SK-N-SH (cell line): ENCODE measurements at regions not wholly inside any gene's neighbourhood (a gene's known extent, or its start where the extent isn't known, plus 50 kb on each side); places are given as distances from the start of the nearest gene placed in this dataset.

ENCODE experiments used
- CTCF ChIA-PET: fragments of 300-600, 350-600 bp; formaldehyde crosslinking; extraction: SDS; loops from one replicate; lab custom pipeline; 2021; lab: Yijun Ruan, JAX
- POLR2A ChIA-PET: fragments of 350-600 bp; sonication (Branson Sonifier 250); formaldehyde crosslinking; extraction: SDS; loops from one replicate; lab custom pipeline; 2020; ENCODE audit warnings: antibody characterized with exemption, inconsistent platforms; lab: Yijun Ruan, JAX
- DNase-seq: peaks from one replicate; pipeline ENCODE4 v3.0.0; 2012
- H2AFZ ChIP-seq: fragments of 200-600 bp; sonication (generic); 2 replicates; pipeline ENCODE4 v1.8.1; 2016; ENCODE audit warnings: antibody characterized with exemption, mild to moderate bottlenecking, low read depth
- H3F3A ChIP-seq: fragments of 200-600 bp; sonication (generic); replicated peaks from 2 replicates; pipeline ENCODE3; 2016; ENCODE audit warnings: antibody characterized with exemption, mild to moderate bottlenecking; ENCODE audit not compliant: insufficient read depth
- H3K27ac ChIP-seq, 2 experiments: fragments of 200-500 bp in 1 of 2; fragments of 200-600 bp in 1 of 2; sonication (Bioruptor generic) in 1 of 2; sonication (generic), shearing (Covaris generic) in 1 of 2; 2 replicates each; pipeline versions ENCODE4 v1.5.1 to v1.6.1; 2014 to 2016; ENCODE audit warnings: low read depth in 2 of 2, inconsistent platforms in 1 of 2, low read length in 1 of 2, mild to moderate bottlenecking in 1 of 2, mixed read lengths in 1 of 2
- H3K27me3 ChIP-seq: fragments of 200-600 bp; sonication (generic), shearing (Covaris generic); 2 replicates; pipeline ENCODE4 v1.6.1; 2016; ENCODE audit warnings: mixed run types; ENCODE audit not compliant: insufficient read depth
- H3K36me3 ChIP-seq, 2 experiments: fragments of 200-500 bp in 1 of 2; fragments of 200-600 bp in 1 of 2; sonication (Bioruptor generic) in 1 of 2; sonication (generic) in 1 of 2; replicated peaks in 1 of 2; 2 replicates each; pipeline versions ENCODE3 to v1.5.1; 2014 to 2016; ENCODE audit warnings: low read length in 1 of 2, mild to moderate bottlenecking in 1 of 2; ENCODE audit not compliant: insufficient read depth in 2 of 2, control insufficient read depth in 1 of 2
- H3K4me1 ChIP-seq, 2 experiments: fragments of 200-500 bp in 1 of 2; fragments of 200-600 bp in 1 of 2; sonication (Bioruptor generic) in 1 of 2; sonication (generic), shearing (Covaris generic) in 1 of 2; 2 replicates each; pipeline versions ENCODE4 v1.5.1 to v1.6.1; 2014 to 2016; ENCODE audit warnings: low read depth in 1 of 2, low read length in 1 of 2, mixed run types in 1 of 2; ENCODE audit not compliant: insufficient read depth in 2 of 2, control insufficient read depth in 1 of 2
- H3K4me2 ChIP-seq: fragments of 200-600 bp; sonication (generic), shearing (Covaris generic); 2 replicates; pipeline ENCODE4 v1.6.1; 2017; ENCODE audit warnings: mixed run types
- H3K4me3 ChIP-seq, 2 experiments: fragments of 200-500 bp in 1 of 2; fragments of 200-600 bp in 1 of 2; sonication (Bioruptor generic) in 1 of 2; sonication (generic), shearing (Covaris generic) in 1 of 2; 2 replicates each; pipeline versions ENCODE4 v1.5.1 to v1.8.1; 2014 to 2016; ENCODE audit warnings: low read depth in 2 of 2, inconsistent platforms in 1 of 2, low read length in 1 of 2, mild to moderate bottlenecking in 1 of 2, mixed read lengths in 1 of 2, moderate library complexity in 1 of 2
- H3K79me2 ChIP-seq: fragments of 200-600 bp; sonication (generic); 2 replicates; pipeline ENCODE4 v1.8.1; 2017; ENCODE audit warnings: mild to moderate bottlenecking; ENCODE audit not compliant: insufficient read depth
- H3K9ac ChIP-seq: fragments of 200-600 bp; sonication (generic); 2 replicates; pipeline ENCODE4 v1.6.1; 2017; ENCODE audit warnings: mixed run types
- H3K9me2 ChIP-seq: fragments of 200-600 bp; sonication (generic); 2 replicates; pipeline ENCODE4 v1.6.1; 2017; ENCODE audit warnings: mixed run types
- H3K9me3 ChIP-seq: fragments of 200-600 bp; sonication (generic); 2 replicates; pipeline ENCODE4 v1.6.1; 2017; ENCODE audit warnings: mixed run types, mild to moderate bottlenecking, moderate library complexity
- H4K20me1 ChIP-seq: fragments of 200-600 bp; sonication (generic); 2 replicates; pipeline ENCODE4 v1.6.1; 2017; ENCODE audit warnings: mild to moderate bottlenecking, mixed run types; ENCODE audit not compliant: insufficient read depth
- CHD2 ChIP-seq: fragments of 150-350 bp; IDR thresholded peaks from 2 replicates; pipeline ENCODE4 v1.6.1; 2018; ENCODE audit warnings: low read length; ENCODE audit not compliant: partially characterized antibody
- ELF1 ChIP-seq: IDR thresholded peaks from 2 replicates; pipeline ENCODE4 v1.4.0; 2012
- FOSL2 ChIP-seq: IDR thresholded peaks from 2 replicates; pipeline ENCODE4 v1.4.0; 2012; ENCODE audit warnings: low read depth, mild to moderate bottlenecking, moderate library complexity, borderline replicate concordance
- FOXJ3 ChIP-seq: sonication (generic); formaldehyde crosslinking; IDR thresholded peaks from 2 replicates; pipeline ENCODE4 v1.5.1; 2020; ENCODE audit warnings: mild to moderate bottlenecking, missing genetic modification reagents
- FOXM1 ChIP-seq: IDR thresholded peaks from 2 replicates; pipeline ENCODE4 v1.4.0; 2012; ENCODE audit warnings: low read depth, mild to moderate bottlenecking
- GATA2 ChIP-seq: sonication (generic); formaldehyde crosslinking; IDR thresholded peaks from 2 replicates; pipeline ENCODE4 v1.5.0; 2020; ENCODE audit warnings: mild to moderate bottlenecking, missing genetic modification reagents
- MEF2A ChIP-seq: IDR thresholded peaks from 2 replicates; pipeline ENCODE4 v1.4.0; 2012; ENCODE audit warnings: low read depth, borderline replicate concordance
- MXI1 ChIP-seq: IDR thresholded peaks from 2 replicates; pipeline ENCODE4 v1.6.1; 2012; ENCODE audit warnings: mild to moderate bottlenecking, low read depth, low read length, improper control_type of control experiment
- NRF1 ChIP-seq: IDR thresholded peaks from 2 replicates; pipeline ENCODE4 v1.6.1; 2012; ENCODE audit warnings: low read depth, mild to moderate bottlenecking, low read length
- POLR2AphosphoS5 ChIP-seq: IDR thresholded peaks from 2 replicates; pipeline ENCODE4 v1.6.1; 2012; ENCODE audit warnings: low read depth, low read length
- RAD21 ChIP-seq: IDR thresholded peaks from 2 replicates; pipeline ENCODE4 v1.6.1; 2012; ENCODE audit warnings: mild to moderate bottlenecking, low read length
- RCOR1 ChIP-seq: fragments of 150-350 bp; IDR thresholded peaks from 2 replicates; pipeline ENCODE4 v1.6.1; 2017; ENCODE audit warnings: antibody characterized with exemption, low read length
- RFX5 ChIP-seq: IDR thresholded peaks from 2 replicates; pipeline ENCODE4 v1.6.1; 2012; ENCODE audit warnings: mild to moderate bottlenecking, improper control_type of control experiment, low read length
- SIN3A ChIP-seq: IDR thresholded peaks from 2 replicates; pipeline ENCODE4 v1.6.1; 2012; ENCODE audit warnings: low read depth, mild to moderate bottlenecking, low read length, moderate library complexity, borderline replicate concordance
- SMC3 ChIP-seq: IDR thresholded peaks from 2 replicates; pipeline ENCODE4 v1.6.1; 2012; ENCODE audit warnings: low read depth, low read length, improper control_type of control experiment
- TCF12 ChIP-seq: IDR thresholded peaks from 2 replicates; pipeline ENCODE4 v1.4.0; 2012
- WGBS: methylation state at CpG from one replicate; pipeline ENCODE4 v1.1.6; 2017; ENCODE audit warnings: low lambda C conversion rate; 5-methylcytosine and 5-hydroxymethylcytosine counted together
- TF ChIP-seq, protein P1 (sequence below): fragments of 200-600 bp; sonication (generic); IDR thresholded peaks from 2 replicates; pipeline ENCODE4 v1.6.1; 2017; ENCODE audit warnings: antibody characterized with exemption, mild to moderate bottlenecking, moderate library complexity
- TF ChIP-seq, protein P2 (sequence below): IDR thresholded peaks from 2 replicates; pipeline ENCODE4 v1.4.0; 2012; ENCODE audit warnings: low read depth
- TF ChIP-seq, protein P3 (sequence below): IDR thresholded peaks from 2 replicates; pipeline ENCODE4 v1.4.0; 2012; ENCODE audit warnings: low read depth, borderline replicate concordance
- TF ChIP-seq, protein P4 (sequence below): fragments of 150-350 bp; IDR thresholded peaks from 2 replicates; pipeline ENCODE4 v1.6.1; 2016; ENCODE audit warnings: mild to moderate bottlenecking, low read depth, low read length
- TF ChIP-seq, protein P5 (sequence below): fragments of 150-350 bp; IDR thresholded peaks from 2 replicates; pipeline ENCODE4 v1.6.1; 2017; ENCODE audit warnings: antibody characterized with exemption, low read length, low read depth, borderline replicate concordance

DNA sequence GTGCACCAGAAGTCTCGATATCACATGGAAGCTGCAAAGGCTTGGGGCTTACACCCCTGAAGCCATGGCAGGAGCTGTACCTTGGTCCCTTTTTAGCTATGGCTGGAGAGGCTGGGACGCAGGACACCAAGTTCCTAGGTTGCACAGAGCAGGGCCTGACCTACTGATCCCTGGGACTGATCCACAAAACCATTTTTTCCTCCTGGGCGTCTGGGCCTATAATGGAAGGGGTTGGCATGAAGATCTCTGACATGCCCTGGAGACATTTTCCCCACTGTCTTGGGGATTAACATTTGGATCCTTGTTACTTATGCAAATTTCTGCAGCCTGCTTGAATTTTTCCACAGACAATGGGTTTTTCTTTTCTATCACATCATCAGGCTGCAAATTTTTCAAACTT, 286.7 kb upstream of the PTPRD start:
- ChIA-PET CTCF (no interaction called here), POLR2A (no interaction called here)
- no peak for DNase-seq
- no peak overlapping the region for H3K4me3 ChIP-seq
- H3K4me1 ChIP-seq: no peaks in the 10 kb centered on the region
- no peaks in the 10 kb centered on the region for H3K27me3 ChIP-seq
- H4K20me1 ChIP-seq: no peaks in the 10 kb centered on the region
- TF ChIP-seq FOSL2 (no peak), FOXJ3 (CRISPR knock-in tag) (no peak), POLR2AphosphoS5 (no peak)
- TF ChIP-seq, protein P1, sequence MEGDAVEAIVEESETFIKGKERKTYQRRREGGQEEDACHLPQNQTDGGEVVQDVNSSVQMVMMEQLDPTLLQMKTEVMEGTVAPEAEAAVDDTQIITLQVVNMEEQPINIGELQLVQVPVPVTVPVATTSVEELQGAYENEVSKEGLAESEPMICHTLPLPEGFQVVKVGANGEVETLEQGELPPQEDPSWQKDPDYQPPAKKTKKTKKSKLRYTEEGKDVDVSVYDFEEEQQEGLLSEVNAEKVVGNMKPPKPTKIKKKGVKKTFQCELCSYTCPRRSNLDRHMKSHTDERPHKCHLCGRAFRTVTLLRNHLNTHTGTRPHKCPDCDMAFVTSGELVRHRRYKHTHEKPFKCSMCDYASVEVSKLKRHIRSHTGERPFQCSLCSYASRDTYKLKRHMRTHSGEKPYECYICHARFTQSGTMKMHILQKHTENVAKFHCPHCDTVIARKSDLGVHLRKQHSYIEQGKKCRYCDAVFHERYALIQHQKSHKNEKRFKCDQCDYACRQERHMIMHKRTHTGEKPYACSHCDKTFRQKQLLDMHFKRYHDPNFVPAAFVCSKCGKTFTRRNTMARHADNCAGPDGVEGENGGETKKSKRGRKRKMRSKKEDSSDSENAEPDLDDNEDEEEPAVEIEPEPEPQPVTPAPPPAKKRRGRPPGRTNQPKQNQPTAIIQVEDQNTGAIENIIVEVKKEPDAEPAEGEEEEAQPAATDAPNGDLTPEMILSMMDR: no peak
- no peaks in the 10 kb centered on the region for H3K36me3 ChIP-seq
- no peak overlapping the region for H3K27ac ChIP-seq
- H3K9me2 ChIP-seq: no peaks in the 10 kb centered on the region
- no peaks in the 10 kb centered on the region for H3K9me3 ChIP-seq
- no peaks in the 10 kb centered on the region for H3K79me2 ChIP-seq
- no peaks in the 10 kb centered on the region for H3F3A ChIP-seq
- no peak overlapping the region for H2AFZ ChIP-seq
- H3K4me2 ChIP-seq: no peak overlapping the region
- 0% methylated on average over 2 of the region's 3 CpGs for whole genome bisulfite sequencing
- H3K9ac ChIP-seq: no peak overlapping the region

DNA sequence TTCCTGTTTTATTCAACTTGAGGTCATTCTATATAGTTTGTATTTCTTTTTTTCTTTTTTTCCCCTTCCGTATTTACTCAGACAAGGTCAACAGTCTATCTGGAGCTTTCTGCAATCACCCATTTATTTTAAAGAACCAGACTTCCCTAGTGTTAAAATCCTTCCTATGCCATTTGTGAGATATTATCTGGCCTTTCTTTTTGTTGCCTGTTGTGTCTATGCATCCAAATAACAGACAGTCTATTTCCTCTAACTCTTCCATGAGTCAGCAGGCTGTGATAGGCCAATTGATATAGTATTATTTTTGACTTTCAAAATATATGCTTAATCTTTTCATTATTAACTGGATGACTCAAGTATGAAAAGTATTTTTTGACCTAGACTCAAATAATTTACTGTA, 291.2 kb upstream of the PTPRD start:
- H3K4me2 ChIP-seq: no peak overlapping the region
- CTCF ChIA-PET: no interaction called here
- 15% methylated on average over 1 of the region's 1 CpG for WGBS

More for the DNA sequence above, 291.2 kb upstream of the PTPRD start:
- no peak for DNase-seq
- Histone ChIP-seq H3K9me3 (no peaks in the 10 kb centered on the region), H4K20me1 (no peaks in the 10 kb centered on the region), H3K4me1 (no peaks in the 10 kb centered on the region), H3K9ac (no peak overlapping the region), H3K27me3 (no peaks in the 10 kb centered on the region), H3K4me3 (no peak overlapping the region), H3F3A (no peaks in the 10 kb centered on the region), H3K79me2 (no peaks in the 10 kb centered on the region), H3K9me2 (no peaks in the 10 kb centered on the region), H3K36me3 (no peaks in the 10 kb centered on the region), H2AFZ (no peak overlapping the region), H3K27ac (0 out of 4 replicates have a peak overlapping the region, but pooled peaks of 1 of the 2 experiments have one; percentile 2)
- POLR2A ChIA-PET: no interaction called here
- TF ChIP-seq, protein P2, sequence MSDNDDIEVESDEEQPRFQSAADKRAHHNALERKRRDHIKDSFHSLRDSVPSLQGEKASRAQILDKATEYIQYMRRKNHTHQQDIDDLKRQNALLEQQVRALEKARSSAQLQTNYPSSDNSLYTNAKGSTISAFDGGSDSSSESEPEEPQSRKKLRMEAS: no peak
- TF ChIP-seq, protein P3, sequence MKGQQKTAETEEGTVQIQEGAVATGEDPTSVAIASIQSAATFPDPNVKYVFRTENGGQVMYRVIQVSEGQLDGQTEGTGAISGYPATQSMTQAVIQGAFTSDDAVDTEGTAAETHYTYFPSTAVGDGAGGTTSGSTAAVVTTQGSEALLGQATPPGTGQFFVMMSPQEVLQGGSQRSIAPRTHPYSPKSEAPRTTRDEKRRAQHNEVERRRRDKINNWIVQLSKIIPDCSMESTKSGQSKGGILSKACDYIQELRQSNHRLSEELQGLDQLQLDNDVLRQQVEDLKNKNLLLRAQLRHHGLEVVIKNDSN: no peak
- TF ChIP-seq GATA2 (CRISPR knock-in tag) (no peak), FOSL2 (no peak), RAD21 (no peak), SMC3 (no peak), MXI1 (no peak), RFX5 (no peak), ELF1 (no peak), RCOR1 (no peak), CHD2 (no peak), MEF2A (no peak), FOXM1 (no peak), FOXJ3 (CRISPR knock-in tag) (no peak), NRF1 (no peak), SIN3A (no peak), TCF12 (no peak)
- TF ChIP-seq, protein P4, sequence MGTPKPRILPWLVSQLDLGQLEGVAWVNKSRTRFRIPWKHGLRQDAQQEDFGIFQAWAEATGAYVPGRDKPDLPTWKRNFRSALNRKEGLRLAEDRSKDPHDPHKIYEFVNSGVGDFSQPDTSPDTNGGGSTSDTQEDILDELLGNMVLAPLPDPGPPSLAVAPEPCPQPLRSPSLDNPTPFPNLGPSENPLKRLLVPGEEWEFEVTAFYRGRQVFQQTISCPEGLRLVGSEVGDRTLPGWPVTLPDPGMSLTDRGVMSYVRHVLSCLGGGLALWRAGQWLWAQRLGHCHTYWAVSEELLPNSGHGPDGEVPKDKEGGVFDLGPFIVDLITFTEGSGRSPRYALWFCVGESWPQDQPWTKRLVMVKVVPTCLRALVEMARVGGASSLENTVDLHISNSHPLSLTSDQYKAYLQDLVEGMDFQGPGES: no peak
- TF ChIP-seq, protein P5, sequence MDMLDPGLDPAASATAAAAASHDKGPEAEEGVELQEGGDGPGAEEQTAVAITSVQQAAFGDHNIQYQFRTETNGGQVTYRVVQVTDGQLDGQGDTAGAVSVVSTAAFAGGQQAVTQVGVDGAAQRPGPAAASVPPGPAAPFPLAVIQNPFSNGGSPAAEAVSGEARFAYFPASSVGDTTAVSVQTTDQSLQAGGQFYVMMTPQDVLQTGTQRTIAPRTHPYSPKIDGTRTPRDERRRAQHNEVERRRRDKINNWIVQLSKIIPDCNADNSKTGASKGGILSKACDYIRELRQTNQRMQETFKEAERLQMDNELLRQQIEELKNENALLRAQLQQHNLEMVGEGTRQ: no peak
